GM21526 (cell line): ENCODE measurements at regions not wholly inside any gene's neighbourhood (a gene's known extent, or its start where the extent isn't known, plus 50 kb on each side); places are given as distances from the start of the nearest gene placed in this dataset.

Source experiments
- ATAC-seq: cut with Tn5 transposase; IDR thresholded peaks from one replicate; pipeline ENCODE4 v1.9.1; 2021; ENCODE audit warnings: moderate library complexity; ENCODE audit not compliant: unreplicated experiment, low FRiP score

DNA sequence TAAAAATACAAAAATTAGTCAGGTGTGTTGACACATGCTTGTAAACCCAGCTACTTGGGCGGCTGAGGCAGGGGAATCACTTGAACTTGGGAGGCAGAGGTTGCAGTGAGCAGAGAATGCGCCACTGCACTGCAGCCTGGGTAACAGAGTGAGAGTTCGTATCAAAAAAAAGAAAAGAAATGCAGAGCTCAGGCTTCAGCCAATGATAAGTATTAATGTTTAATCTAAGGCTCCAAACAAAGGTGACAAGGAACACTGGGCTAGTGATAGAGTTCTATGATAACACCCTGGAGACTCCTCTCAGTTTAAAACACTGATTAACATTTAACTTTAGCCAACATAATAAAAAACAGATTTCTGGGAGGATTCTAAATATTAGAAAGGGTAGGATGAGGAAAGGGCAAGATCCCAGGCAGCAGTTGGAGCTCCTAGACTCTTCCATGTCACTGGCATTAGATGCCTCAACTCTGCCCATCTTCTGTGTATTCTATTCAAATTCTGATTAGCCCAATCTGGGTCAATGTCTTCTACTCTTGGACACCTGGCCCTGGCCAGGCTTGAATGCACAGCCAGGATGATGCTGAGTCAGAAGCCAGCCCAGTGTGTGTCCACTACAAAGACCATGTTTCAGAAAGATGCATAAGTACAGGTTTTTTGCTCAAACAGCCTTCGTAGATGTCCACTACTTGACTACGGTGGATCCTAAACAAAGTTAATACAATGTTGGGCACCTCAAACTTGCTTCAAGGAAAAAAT lies 91.0 kb upstream of the FAM169A start:
- no peak for ATAC-seq

DNA sequence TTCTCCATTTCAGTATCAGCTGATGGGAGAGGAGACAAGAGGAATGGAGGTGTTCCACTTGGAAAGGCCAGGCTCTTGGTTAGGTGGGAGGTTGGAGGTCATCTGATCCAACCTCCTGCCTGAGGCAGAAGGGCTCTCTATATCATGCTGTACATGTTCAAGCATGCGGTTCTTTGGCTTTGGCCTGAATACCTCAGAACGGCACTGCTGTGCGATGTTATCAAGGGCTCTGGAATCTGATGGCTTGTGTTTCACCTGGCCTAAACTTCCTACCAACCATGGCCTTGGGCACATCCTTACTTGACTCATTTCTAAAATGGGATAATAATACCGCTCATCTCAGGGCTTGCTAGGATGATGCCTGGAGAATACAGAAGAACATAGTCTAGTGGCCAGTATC lies 90.1 kb upstream of the FAM169A start:
- no peak for ATAC-seq

DNA sequence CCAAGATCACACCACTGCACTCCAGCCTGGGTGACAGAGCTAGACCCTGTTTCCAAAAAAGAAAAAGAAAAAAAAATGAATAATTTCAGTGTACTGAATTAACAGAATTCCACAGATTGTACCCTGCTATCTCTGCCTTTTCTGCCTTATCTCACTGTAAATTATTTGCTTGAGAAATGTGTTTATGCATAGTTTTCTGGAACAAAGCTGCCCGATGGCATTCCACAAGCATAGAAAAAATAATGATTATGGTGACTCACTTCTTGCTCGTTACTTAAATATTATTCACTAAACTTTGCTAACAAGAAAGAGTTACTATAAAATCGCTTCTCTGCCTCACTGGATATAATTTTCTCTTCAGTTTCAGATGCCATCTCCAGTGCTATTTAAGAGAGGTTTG lies 88.7 kb upstream of the FAM169A start:
- no peak for ATAC-seq

DNA sequence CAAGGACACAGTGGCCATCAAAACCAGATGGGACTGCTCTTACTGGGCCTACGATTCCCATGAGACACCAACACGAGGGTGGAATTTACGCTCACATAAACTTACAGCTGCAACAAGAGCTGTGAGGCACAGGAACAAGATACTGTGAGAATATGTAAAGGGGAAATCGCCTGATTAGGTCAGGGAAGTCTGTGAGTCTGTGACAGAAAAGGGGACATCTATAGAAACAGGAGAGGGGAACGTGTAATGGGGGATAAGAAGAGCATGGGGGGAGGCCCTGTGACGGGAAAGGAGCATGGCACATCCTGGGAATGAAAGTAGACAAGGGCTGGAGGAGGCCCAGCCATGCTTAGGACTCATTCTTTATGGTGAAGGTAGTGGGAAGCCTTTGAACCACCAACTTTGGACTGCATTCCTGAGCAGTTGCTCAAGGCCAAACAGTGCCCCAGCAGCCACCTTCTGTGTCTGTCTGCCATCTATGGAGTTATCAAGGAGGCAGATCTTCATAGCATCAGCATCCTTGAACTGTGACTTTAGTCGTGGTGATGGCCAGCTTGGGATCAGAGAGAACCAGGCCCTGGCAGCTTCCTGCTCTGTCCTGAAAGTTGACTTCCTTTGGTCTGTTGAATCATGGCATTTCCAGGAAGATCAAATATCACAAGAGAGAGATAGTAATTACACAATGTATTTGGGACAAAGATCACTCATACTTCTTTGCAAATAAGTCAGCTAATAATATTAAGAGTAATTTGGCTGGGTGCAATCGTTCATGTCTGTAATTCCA lies 87.9 kb upstream of the FAM169A start:
- ATAC-seq, result no peak

DNA sequence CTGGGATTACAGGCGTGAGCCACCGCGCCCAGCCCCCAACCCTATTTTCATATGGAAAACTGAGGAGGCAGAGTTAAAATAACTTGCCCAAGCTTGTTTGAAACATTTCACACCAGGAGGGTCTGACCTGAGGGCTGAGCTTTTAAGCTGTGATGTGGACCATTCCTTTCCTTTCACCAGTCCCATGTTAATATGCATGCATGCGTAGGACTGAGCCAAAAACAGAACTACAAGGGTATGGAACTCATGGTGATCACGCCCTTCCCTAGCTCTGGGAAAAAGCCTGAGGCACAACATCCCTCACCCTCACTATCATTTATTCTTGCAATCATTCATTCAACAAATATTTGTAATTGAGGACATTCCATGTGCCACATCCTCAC lies 87.4 kb upstream of the FAM169A start:
- ATAC-seq, result no peak

DNA sequence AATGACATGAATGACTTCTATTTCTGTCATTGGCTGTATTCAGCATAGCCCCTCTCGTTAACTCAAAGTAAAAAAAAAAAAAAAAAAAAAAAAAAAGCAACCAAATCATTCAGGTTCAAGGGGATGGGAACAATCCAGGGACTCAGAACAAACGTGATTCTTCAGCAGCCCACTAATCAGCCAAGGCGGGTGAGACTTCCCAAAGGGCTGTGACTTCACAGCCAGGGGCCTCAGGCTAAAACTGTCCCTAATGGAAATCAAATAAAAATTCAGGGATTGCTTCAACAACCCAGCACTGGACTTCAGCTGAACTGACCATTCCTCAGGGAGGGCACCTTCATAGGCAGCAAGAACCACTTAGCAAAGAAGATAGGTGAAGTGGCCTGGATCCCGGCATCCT lies 86.2 kb upstream of the FAM169A start:
- no peak for ATAC-seq

DNA sequence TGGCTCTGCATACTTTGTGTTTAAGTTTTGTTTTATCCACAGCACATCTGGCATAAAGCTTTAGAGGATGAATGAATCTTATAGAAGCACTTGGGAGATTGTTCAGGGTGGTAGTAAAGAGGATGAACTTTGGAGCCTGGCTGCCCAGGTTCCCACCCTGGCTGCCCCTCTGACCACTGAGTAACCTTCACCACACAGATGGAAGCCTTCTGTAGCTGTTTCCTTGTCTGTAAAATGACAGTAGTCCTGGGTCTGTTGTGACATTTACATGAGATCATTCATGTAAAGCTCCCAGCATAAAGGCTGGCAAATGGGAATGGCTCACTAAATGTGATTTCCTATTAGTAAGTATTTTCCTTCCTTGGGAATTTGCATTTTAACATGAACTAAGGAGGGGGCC lies 85.7 kb upstream of the FAM169A start:
- no peak for ATAC-seq

DNA sequence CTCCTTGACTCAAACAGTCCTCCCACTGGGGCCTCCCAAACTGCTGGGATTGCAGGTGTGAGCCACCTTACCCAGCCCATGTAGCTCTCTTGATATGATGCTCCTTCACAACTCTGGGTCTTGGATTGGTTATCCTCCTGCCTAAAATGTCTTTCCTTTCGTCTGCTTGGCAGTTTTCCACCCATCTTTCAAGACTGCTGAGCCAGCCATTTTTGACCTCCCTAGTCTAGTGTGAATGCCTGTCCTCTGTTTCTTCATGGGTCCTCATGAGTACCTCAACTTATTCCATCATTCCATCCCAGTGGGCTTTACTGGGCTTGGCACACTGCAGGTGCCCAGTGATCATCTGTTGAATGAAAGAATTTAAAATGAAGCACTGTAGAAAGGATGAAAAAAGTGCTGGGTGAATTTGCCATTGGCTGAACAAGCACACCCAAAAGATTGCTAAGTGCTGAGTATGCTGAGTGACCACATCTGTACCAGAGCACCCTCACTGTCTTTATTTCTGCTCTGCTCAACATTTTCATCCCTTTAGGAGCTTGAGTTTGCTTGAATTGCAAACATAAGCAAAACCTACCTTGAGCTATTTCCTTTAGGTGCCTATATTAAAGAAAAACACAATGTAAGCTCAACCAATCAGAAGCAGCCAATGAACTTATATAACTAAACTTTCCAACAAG lies 84.8 kb upstream of the FAM169A start:
- ATAC-seq, result no peak

DNA sequence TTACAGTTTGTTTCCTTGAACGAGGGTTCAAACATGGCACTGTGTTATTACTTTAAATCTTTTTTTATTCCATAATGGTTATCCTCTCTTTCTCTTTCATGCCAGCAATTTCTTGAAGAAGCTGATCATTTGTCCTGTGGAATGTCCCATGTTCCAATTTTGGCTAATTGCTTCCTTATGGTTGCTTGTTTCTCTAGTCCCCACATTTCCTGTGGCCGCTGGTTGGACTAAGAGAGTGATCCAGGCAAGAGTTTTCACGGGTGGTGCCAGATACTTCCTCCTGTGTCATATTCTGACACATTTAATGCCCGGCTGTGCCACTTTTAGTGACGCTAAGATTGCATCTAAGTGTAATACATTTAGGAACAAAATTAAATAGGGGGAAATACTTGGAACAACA lies 83.8 kb upstream of the FAM169A start:
- no peak for ATAC-seq

DNA sequence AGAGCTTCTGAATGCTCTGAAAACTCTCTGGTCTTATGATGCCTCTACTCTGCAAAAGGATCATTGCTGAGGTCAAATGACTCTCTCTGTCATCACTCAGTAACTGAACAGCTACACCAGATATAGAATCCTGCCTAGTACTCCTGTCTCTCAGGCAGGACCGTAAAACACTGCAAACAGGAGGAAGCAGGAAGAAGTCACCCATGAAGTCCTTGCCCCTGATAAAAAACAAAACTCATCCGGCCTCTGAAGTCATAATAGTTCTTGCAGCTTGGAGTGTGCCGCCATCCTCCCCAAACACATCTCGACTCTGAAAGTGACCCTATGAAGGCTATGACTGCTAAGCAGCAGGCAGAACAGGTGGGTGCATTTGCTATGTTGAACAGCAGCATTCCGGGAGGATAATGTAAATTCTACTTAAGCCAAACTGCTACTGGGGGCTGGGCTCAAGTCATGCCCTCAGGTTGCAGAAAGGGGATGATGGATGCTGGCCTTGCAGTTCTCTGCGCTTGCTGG lies 81.9 kb upstream of the FAM169A start:
- no peak for ATAC-seq

DNA sequence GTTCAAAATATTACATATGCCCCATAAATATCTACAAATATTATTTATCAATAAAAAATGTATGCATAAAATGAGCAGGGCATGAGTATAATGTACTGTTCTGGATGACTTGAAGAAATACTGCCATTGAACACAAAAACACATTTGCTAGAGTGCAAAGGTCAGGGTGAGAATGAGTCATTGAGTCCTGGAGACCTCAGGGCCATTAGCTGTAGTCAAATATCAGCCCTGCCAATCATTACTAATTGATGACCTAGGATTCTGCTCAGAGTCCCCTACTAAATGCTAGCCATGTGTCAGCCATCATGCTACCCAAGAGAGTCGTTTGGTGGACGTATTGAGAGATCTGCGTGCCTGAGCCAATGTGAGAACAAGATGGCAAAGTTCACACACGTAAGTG lies 80.3 kb upstream of the FAM169A start:
- ATAC-seq, result no peak

DNA sequence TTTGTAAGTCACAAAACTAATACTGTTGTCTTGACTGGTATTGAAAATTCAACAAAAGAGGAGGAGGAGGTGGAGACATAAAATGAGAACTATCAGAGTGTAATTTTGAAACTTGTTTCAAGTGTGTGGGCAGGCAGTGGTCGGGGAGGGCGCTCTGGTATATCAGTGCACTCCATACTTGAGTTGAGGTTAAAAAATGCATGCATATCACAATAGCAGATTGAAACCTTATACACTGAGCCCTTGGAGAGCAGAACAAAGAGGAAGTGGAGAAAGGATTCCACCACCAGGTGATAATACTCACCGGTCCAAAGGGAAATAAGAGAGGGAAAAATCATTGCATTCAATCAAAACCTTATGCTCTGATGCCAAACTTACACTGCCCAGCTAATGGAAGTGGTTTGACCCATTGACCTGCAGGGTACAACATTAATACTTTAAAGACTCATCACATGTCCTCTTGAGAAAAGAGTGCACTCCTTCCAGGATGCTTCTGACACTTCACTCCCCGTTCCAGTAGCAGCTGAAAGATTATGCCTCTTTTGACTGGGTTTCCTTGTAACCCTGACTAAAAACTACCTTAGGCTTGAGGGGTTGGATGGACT lies 79.5 kb upstream of the FAM169A start:
- peak; percentile 74 for ATAC-seq

DNA sequence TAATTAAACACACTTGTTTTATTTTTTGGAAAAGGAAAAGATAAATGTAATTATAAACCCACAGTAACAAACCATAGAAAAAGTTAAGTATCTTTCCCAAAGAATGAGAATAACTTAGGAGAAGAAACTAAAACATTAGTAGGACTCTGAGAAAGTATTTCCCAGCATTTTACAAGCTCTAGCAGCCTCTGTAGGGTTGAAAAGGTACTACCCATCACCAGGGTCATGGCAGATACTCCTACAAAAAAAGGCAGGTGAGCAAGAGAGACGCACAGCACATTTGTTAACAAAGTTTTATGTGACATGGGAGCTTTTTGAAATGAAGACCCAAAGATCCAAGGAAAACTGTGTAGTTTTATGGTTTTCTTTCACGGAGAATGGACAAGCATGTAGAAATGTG lies 77.7 kb upstream of the FAM169A start:
- no peak for ATAC-seq

DNA sequence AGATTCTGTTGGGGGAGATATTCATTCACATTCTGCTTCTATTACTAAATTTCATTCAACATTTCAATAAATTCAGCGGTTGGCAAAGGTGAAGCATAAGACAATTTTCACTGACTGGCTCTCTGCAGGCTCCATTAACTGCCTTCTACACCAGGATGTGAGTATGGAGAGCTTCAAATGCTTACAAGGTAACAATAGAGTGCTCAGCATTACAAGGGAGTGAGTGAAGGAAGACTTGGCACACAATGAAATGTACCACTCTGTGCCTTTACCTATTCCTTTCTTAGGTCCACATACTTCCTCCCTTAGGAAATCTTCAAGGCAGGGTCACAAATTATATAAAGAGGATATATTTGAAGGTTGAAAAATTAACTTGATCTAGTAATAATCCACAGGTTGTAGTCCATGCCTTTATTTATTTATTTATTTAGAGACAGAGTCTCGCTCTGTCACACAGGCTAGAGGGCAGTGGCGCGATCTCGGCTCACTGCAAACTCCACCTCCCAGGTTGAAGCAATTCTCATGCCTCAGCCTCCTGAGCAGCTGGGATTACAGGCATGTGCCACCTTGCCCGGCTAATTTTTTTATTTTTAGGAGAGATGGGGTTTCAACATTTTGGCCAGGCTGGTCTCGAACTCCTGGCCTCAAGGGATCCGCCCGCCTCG lies 76.6 kb upstream of the FAM169A start:
- no peak for ATAC-seq

DNA sequence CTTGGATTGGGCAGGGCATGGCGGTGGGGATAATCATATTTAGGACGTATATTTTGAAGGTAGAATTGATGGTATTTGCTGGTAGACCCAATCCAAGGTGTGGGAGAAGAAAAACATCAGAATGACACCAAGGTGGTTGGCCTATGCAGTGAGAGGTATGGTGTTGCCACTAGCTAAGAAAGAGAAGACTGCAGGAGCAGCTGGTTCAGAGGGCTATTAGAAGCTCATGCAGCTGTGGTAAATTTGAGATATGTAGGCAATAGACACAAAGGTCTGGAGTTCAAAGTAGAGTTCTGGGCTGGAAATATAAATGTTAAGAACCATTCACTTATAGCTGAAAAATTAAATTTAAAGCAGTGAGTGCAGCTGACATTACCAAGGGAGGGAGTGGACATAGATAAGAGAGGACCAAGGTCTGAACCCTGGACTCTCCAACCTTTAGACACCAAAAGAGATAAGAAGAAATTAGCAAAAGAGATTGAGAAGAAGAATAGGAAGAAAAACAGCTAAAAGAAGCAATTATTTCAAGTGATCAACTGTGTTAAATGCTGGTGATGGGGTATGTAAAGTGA lies 74.7 kb upstream of the FAM169A start:
- no peak for ATAC-seq

DNA sequence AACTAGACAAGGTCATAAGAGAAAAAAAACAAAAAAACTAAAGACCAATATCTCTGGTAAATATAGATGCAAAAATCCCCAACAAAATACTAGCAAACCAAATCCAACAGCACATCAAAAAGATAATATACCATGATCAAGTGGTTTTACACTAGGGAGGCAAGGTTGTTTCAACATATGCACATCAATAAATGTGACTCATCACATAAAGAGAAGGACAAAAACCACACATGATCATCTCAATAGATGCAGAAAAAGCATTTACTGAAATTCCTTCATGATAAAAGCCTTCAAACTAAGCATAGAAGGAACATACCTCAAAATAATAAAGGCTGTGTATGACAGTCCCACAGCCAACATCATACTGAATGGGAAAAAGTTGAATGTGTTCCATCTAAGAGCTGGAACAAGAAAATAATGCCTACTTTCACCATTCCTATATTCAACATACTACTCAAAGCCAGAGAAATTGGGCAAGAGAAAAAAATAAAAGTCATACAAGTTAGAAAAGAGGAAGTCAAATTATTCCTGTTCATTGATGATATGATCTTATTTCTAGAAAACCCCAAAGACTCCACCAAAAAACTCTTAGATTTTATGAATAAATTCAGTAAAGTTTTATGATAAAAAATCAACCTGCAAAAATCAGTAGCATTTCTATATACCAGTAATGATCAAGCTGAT lies 72.2 kb upstream of the FAM169A start:
- no peak for ATAC-seq

DNA sequence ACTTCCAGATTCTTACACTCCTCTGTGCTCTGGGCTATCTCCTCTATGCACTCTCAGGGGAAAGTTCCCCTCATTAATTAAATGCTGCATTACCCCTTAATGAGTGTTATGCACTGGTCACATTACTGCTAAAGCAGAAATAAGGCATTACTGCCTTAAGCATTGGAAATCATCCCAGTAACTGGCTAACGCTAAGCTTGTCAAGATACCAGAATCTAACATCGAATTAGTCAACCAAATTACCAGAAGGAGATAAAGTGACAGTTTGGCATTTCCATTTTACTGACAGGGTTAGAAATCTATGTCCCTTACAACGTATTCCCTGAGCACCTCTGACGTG lies 69.5 kb upstream of the FAM169A start:
- ATAC-seq, result no peak

DNA sequence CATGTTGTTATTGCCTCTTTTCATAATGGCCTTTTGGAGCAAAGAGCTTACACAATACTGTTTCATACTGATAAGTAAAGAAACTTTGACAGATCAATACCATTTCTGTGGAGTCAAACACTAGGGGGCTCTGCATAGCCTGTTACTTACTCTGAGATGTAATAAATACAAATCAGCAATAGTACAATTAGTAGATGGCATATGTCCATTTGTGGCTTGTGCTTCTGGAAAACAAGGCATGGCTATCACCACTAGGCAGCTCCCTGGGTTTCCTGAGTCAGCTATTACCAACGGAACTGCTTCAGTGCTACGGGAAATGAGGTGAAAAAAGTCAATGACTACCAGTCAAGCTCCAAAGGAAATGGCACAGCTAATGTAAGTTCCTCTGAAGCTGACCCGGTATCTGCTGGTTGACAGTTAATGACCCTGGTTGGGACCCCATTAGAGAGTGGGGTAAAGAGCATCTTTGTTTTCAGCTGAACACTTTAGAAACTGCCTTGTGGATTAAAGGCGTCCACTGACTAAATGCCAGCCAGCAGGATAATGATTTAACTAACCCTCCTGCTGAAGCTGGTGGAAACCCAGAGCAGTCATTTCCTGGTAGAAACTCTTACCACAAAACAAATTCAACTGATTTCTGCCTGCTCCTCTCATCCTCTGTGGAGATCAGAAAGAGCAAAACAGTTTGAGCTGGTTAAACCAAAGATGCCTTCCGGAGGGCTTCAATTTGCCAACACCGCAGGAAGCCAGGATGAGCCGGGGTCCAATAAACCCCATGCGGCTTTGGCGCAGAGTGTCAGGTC lies 69.0 kb upstream of the FAM169A start:
- ATAC-seq, result no peak

DNA sequence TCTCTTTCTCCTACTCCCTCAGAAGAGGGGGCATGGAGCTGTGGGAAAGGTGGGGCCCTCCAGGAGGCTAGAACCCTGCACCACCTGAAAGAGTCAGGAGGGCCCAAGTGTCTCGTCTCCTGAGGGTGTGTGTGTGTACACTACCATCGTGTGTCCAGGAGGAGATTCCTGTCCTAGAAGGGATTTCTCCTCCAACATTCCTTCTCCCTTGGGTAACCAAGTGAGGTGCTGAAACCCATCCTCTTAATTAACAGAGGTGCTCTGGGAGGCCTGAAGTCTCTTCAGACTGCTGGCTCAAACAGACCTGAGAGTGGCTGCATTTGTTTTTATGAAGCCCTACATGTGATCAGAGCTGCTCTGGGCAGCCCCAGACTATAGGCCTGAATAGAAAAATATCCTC lies 61.1 kb upstream of the FAM169A start:
- ATAC-seq, result no peak
